ENCODE measurements at regions not wholly inside any gene's neighbourhood (a gene's known extent, or its start where the extent isn't known, plus 50 kb on each side); places are given as distances from the start of the nearest gene placed in this dataset.

DNA sequence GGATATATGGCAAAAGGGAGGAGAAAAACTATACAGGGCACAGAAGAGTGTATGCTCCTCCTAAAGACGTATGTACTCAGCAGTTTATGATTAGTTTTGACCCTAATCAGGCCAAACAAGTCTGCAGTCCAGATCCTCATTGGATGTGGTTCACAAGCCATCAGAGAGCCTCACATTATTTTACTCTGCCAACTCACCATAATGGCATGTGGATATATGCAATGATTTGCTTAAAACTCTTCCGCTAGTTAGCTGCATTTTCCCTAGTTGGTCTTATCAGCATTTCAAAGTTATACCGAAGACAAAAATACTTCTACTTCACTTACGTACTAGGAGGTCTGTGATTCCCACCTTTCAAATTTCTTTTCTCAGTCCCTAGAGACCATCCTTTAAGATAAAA is 198.4 kb downstream of the CMPK2 start:
- TF ChIP-seq POLR2A (IDR thresholded peaks at IDR 0.05; ENCODE audit: extremely low read depth, insufficient read length): no peak
- TF ChIP-seq, protein P1, sequence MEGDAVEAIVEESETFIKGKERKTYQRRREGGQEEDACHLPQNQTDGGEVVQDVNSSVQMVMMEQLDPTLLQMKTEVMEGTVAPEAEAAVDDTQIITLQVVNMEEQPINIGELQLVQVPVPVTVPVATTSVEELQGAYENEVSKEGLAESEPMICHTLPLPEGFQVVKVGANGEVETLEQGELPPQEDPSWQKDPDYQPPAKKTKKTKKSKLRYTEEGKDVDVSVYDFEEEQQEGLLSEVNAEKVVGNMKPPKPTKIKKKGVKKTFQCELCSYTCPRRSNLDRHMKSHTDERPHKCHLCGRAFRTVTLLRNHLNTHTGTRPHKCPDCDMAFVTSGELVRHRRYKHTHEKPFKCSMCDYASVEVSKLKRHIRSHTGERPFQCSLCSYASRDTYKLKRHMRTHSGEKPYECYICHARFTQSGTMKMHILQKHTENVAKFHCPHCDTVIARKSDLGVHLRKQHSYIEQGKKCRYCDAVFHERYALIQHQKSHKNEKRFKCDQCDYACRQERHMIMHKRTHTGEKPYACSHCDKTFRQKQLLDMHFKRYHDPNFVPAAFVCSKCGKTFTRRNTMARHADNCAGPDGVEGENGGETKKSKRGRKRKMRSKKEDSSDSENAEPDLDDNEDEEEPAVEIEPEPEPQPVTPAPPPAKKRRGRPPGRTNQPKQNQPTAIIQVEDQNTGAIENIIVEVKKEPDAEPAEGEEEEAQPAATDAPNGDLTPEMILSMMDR (IDR thresholded peaks at IDR 0.05; ENCODE audit: low read depth, low read length): no peak
